Body of pancreas (tissue), 4 donors: ENCODE measurements at regions not wholly inside any gene's neighbourhood (a gene's known extent, or its start where the extent isn't known, plus 50 kb on each side); places are given as distances from the start of the nearest gene placed in this dataset.

Experiments
- ATAC-seq: fragments of 150-250 bp; one replicate; pipeline ENCODE4 v1.9.1; 2016
- DNase-seq, 4 donors: peaks; one replicate each; pipeline ENCODE4 v3.0.0-alpha.2; 2019
- H3K27ac ChIP-seq, 4 donors: fragments of 200-600 bp; sonication (generic); 1 replicate in 3 of 4; 2 replicates in 1 of 4; pipeline versions ENCODE4 v1.5.1 to v1.6.1; 2016 to 2019; ENCODE audit warnings: mild to moderate bottlenecking in 1 of 4, mixed read lengths in 1 of 4, moderate library complexity in 1 of 4
- H3K27me3 ChIP-seq, 2 donors: fragments of 200-600 bp; sonication (generic); one replicate each; pipeline ENCODE4 v1.6.0; 2016; ENCODE audit warnings: mild to moderate bottlenecking in 1 of 2
- H3K36me3 ChIP-seq, 2 donors: fragments of 200-600 bp; sonication (generic); replicated peaks in 1 of 2; 2 replicates each; pipeline ENCODE4 v1.5.1; 2016; ENCODE audit warnings: low read depth in 2 of 2; ENCODE audit not compliant: insufficient read depth in 1 of 2
- H3K4me1 ChIP-seq: fragments of 200-600 bp; sonication (generic); one replicate; pipeline ENCODE4 v1.6.0; 2016
- H3K4me3 ChIP-seq, 2 donors: fragments of 200-600 bp; sonication (generic); 1 replicate in 1 of 2; 2 replicates in 1 of 2; pipeline ENCODE4 v1.5.1; 2016 to 2019
- H3K9me3 ChIP-seq, 3 donors: fragments of 200-600 bp; sonication (generic); 1 replicate in 2 of 3; 2 replicates in 1 of 3; pipeline ENCODE4 v1.5.1; 2016
- CTCF ChIP-seq, 7 experiments: fragments of 450-650 bp in 4 of 7; fragments of 200-600 bp in 3 of 7; sonication (generic) in 3 of 7; IDR thresholded peaks; one replicate each; pipeline ENCODE4 v1.5.1; 2016 to 2019; ENCODE audit warnings: antibody characterized with exemption in 7 of 7
- POLR2A ChIP-seq, 3 donors: fragments of 450-650 bp; IDR thresholded peaks; one replicate each; pipeline ENCODE4 v1.6.1; 2016; ENCODE audit warnings: antibody characterized with exemption in 3 of 3, mild to moderate bottlenecking in 2 of 3
- WGBS, 2 donors: methylation state at CpG; one replicate each; pipeline ENCODE4 v1.1.5; 2017; 5-methylcytosine and 5-hydroxymethylcytosine counted together
- intact Hi-C: fragments of 100-400 bp; cut with DNase I; formaldehyde crosslinking; loops from one replicate; pipeline ENCODE4 v1.15.1; 2023

DNA sequence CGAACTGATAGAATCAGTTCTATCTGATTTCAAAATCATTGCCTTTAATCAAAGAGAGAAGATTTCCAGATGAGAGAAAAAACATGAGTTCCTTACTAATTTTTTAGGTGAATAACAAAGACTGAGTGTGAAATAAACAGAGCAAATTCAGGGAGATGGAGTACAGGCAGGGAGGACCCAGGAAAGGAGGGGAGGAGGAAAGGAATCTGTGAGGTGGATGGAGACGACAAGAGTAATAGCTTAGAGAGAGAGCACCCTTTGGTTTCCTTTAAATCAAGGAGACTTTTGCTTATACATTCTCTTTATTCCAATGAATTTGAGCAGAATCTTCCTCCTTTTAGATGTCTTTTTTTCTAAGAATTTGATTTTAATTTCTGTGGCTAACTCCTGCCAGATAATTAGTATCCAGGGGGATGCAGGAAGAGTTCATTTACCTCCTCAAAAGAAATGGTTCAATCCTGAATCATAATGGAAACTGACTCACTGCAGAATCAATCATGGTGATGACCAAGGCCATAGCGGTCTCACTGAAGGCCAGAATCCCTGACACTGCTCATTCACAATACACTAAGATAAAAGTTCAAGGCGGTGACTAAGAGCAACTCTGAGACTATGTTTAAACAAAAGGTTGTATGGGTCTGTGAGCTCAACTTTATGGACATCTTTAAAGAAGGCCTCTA is 234.0 kb upstream of the ZC3H12C start:
- 76 to 78% methylated on average over 4 of the region's 4 CpGs for WGBS, 2 donors
- no peak for ATAC-seq
- Histone ChIP-seq H3K4me1 (no peaks in the 10 kb centered on the region), H3K9me3 (no peaks in the 10 kb centered on the region), H3K36me3 (no peaks in the 10 kb centered on the region), H3K27me3 (no peaks in the 10 kb centered on the region), H3K27ac (no peak overlapping the region), H3K4me3 (no peak overlapping the region)
- no peak for DNase-seq
- no peak for TF ChIP-seq CTCF (IDR thresholded peaks at IDR 0.05)
- TF ChIP-seq POLR2A (IDR thresholded peaks at IDR 0.05), result no peak
- intact Hi-C loops, result no loop called here

DNA sequence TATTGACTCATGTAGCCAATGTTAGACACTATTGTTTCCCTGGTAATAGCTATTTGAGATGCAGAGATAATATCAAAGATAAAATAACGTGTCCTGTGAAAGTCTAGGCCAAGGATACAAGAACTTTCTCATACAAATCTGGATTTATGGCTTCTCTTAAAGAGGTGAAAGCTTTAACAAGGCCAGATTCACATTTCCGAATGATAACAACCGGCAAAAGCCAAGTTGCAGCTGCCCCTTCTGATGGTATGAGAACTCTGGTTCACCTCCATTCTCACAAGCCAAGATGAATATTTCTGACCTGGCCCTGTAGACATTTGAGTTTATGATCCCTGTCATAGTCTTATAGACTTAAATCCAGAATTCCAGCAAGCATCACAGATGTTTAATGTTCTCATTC is 230.4 kb upstream of the ZC3H12C start:
- Histone ChIP-seq H3K4me3 (no peak overlapping the region), H3K9me3 (no peaks in the 10 kb centered on the region), H3K4me1 (peaks cover 5% of the 10 kb centered on the region), H3K36me3 (no peaks in the 10 kb centered on the region), H3K27me3 (no peaks in the 10 kb centered on the region), H3K27ac (no peak overlapping the region)
- DNase-seq (no peak), ATAC-seq (no peak)
- WGBS, 2 donors, result 62 to 65% methylated on average over 3 of the region's 3 CpGs
- no peak for TF ChIP-seq CTCF (IDR thresholded peaks at IDR 0.05)
- TF ChIP-seq POLR2A (IDR thresholded peaks at IDR 0.05), result no peak
- intact Hi-C loops, result no loop called here

GRCh38 chr11:109864151-109864661 is 229.0 kb upstream of the ZC3H12C start:
- DNase-seq (no peak), ATAC-seq (no peak)
- no peak overlapping the region for H3K4me3 ChIP-seq
- no peaks in the 10 kb centered on the region for H3K9me3 ChIP-seq
- 92 to 96% methylated on average over 3 of the region's 3 CpGs for WGBS, 2 donors
- intact Hi-C loops, result no loop called here
- H3K27ac ChIP-seq, result no peak overlapping the region
- H3K4me1 ChIP-seq, result peaks cover 7% of the 10 kb centered on the region
- TF ChIP-seq POLR2A (IDR thresholded peaks at IDR 0.05), result no peak
- no peak for TF ChIP-seq CTCF (IDR thresholded peaks at IDR 0.05)
- H3K27me3 ChIP-seq, result no peaks in the 10 kb centered on the region
- H3K36me3 ChIP-seq, result no peaks in the 10 kb centered on the region

DNA sequence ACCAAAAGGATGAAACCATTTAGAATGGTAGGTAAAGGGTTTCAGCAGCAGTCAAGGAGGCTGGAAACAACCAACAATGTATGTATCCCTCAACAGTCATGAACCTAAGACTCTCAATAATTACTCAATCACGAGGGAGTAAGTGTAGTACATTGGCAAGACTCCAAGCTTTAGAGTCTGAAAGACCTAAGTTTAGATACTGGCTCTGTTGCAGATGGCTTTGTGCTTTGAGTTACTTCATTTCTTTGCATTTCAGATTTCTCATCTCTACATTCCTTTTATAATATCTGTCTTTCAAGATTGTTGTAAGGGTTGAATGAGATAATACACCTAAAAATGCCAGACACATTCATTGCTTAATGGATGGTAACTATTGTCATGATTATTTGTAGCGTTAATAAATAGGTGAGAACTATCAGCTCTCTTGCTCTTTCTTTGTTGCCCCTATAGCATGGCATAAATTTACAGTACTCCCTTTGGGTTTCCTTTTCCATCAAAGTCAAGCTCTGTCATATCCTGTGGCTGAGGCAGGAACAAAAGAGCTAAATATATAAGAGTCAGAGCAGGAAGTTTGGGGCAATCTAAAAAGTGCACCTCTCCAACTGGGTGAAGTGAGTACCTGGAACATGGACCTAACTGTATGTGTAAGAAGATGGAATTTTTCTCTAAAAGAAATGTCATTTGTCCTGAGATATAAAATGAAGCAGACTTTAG is 228.2 kb upstream of the ZC3H12C start:
- DNase-seq (no peak), ATAC-seq (no peak)
- Histone ChIP-seq H3K4me3 (no peak overlapping the region), H3K4me1 (peaks cover 7% of the 10 kb centered on the region), H3K9me3 (no peaks in the 10 kb centered on the region), H3K27me3 (no peaks in the 10 kb centered on the region), H3K36me3 (no peaks in the 10 kb centered on the region), H3K27ac (no peak overlapping the region)
- 53 to 55% methylated on average over 2 of the region's 2 CpGs for WGBS, 2 donors
- no peak for TF ChIP-seq CTCF (IDR thresholded peaks at IDR 0.05)
- intact Hi-C loops, result no loop called here
